MCF 10A (cell line): ENCODE measurements at regions not wholly inside any gene's neighbourhood (a gene's known extent, or its start where the extent isn't known, plus 50 kb on each side); places are given as distances from the start of the nearest gene placed in this dataset.

Source experiments
- BruUV-seq: library from RNA; stranded (reverse); fragments of 400-500 nt; replicated peaks from 2 replicates; lab custom pipeline; 2021; lab: Mats Ljungman, UMichigan
- CTCF ChIA-PET: fragments of 300-600 bp; sonication (Branson Sonifier 250); formaldehyde crosslinking; extraction: SDS; loops from one replicate; lab custom pipeline; 2021; ENCODE audit warnings: antibody characterized with exemption, inconsistent platforms; lab: Yijun Ruan, JAX
- POLR2A ChIA-PET: fragments of 300-600, 350-650 bp; sonication (Branson Sonifier 250); formaldehyde crosslinking; extraction: SDS; loops from one replicate; lab custom pipeline; 2020; ENCODE audit warnings: antibody characterized with exemption, inconsistent platforms; lab: Yijun Ruan, JAX
- DNase-seq: peaks from one replicate; pipeline ENCODE4 v3.0.0-alpha.2; 2018; ENCODE audit not compliant: unreplicated experiment
- H3K27ac Mint-ChIP-seq: one replicate; pipeline ENCODE4 v1.8.0; 2022; ENCODE audit warnings: mild to moderate bottlenecking, low read depth, mixed read lengths; ENCODE audit not compliant: unreplicated experiment
- H3K27me3 Mint-ChIP-seq: one replicate; pipeline ENCODE4 v1.8.0; 2022; ENCODE audit warnings: mixed read lengths; ENCODE audit not compliant: insufficient read depth, unreplicated experiment
- H3K36me3 Mint-ChIP-seq: one replicate; pipeline ENCODE4 v1.8.0; 2022; ENCODE audit warnings: mild to moderate bottlenecking, moderate library complexity, mixed read lengths; ENCODE audit not compliant: insufficient read depth, unreplicated experiment
- H3K4me1 Mint-ChIP-seq: one replicate; pipeline ENCODE4 v1.8.0; 2022; ENCODE audit warnings: mixed read lengths; ENCODE audit not compliant: insufficient read depth, unreplicated experiment
- H3K4me3 Mint-ChIP-seq: one replicate; pipeline ENCODE4 v1.8.0; 2022; ENCODE audit warnings: mild to moderate bottlenecking, moderate library complexity, mixed read lengths; ENCODE audit not compliant: unreplicated experiment
- H3K9me3 Mint-ChIP-seq: one replicate; pipeline ENCODE4 v1.8.0; 2022; ENCODE audit warnings: mixed read lengths; ENCODE audit not compliant: unreplicated experiment
- CTCF ChIP-seq: fragments of 200-600 bp; IDR thresholded peaks from one replicate; pipeline ENCODE4 v1.8.0; 2022; ENCODE audit warnings: antibody characterized with exemption, mild to moderate bottlenecking; ENCODE audit not compliant: unreplicated experiment
- intact Hi-C: fragments of 100-400 bp; cut with micrococcal nuclease; formaldehyde crosslinking; loops from 2 replicates; pipeline ENCODE4 v1.14.1; 2022

DNA sequence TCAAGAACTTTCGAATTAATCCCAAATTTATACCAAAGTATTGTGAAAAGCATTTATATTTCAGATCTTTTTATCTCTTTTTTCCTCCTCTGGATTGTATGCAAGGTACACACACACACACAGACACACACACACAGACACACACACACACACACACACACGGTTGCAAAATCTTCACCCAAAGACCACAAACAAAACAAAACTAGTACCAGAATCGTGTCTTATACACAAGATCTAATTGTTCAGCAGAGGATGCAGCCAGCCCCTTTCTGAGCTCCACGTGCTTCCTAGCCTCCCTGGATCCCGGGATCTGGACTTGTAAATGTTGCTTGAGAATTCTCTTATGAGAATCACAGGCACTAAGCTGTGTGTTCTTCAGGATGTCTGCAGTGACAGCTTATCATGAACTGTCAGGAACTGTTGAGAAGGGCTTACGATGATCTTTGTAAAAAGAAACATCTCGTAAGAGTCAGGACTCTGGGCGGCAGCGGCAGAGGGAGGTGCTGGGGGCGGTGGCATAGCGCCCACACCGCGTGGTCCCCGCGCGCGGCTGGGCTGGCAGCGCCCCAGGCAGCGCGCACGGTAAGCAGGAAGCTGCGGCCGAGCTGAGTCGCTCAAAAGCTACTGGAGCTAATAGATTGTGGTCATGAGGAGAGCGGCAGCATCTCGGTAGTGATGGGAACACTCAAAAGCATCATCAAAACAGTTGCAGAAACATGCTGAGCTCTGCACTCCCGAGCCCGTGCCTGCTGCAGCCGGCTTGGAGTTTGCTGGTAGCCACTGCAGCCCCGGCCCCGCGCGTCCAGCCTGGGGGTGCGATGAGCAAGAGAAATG is 277.6 kb downstream of the GATA3 start:
- H3K4me3 Mint-ChIP-seq = peak overlapping the region; percentile 66
- CTCF ChIA-PET = no interaction called here
- H3K4me1 Mint-ChIP-seq = peaks cover 7% of the 10 kb centered on the region
- POLR2A ChIA-PET = interaction anchor here (0.6 to 1.3 kb wide), 4 partner anchors 29 to 481 kb away, joined by 3 read pairs; no protein-coding TSS in a partner anchor
- peaks cover 6% of the 10 kb centered on the region for H3K36me3 Mint-ChIP-seq
- no peaks in the 10 kb centered on the region for H3K9me3 Mint-ChIP-seq
- no peak overlapping the region for H3K27ac Mint-ChIP-seq
- no peak for TF ChIP-seq CTCF
- DNase-seq = peak; percentile 48
- intact Hi-C loops = loop anchor here (5.0 kb wide), 1 partner anchor 275 kb away; no protein-coding TSS in a partner anchor
- no peaks in the 10 kb centered on the region for H3K27me3 Mint-ChIP-seq
- no TSS peak for BruUV-seq

GRCh38 chr10:8332730-8333111 is 278.2 kb downstream of the GATA3 start:
- peaks cover 6% of the 10 kb centered on the region for H3K36me3 Mint-ChIP-seq
- intact Hi-C loops = loop anchor here (5.0 kb wide), 1 partner anchor 275 kb away; no protein-coding TSS in a partner anchor
- no peaks in the 10 kb centered on the region for H3K27me3 Mint-ChIP-seq
- ChIA-PET POLR2A (interaction anchor here (1.3 kb wide), 1 partner anchor 276 kb away, joined by 3 read pairs; no protein-coding TSS in a partner anchor), CTCF (no interaction called here)
- H3K9me3 Mint-ChIP-seq = no peaks in the 10 kb centered on the region
- no peak for DNase-seq
- BruUV-seq = no TSS peak
- H3K4me3 Mint-ChIP-seq = peak overlapping the region; percentile 66
- peaks cover 7% of the 10 kb centered on the region for H3K4me1 Mint-ChIP-seq
- no peak overlapping the region for H3K27ac Mint-ChIP-seq
- TF ChIP-seq CTCF = no peak

GRCh38 chr10:8334631-8335030 is 280.1 kb downstream of the GATA3 start:
- POLR2A ChIA-PET = no interaction called here
- no peak for TF ChIP-seq CTCF
- Mint-ChIP-seq H3K27ac (no peak overlapping the region), H3K27me3 (no peaks in the 10 kb centered on the region), H3K4me3 (no peak overlapping the region), H3K4me1 (peaks cover 7% of the 10 kb centered on the region), H3K9me3 (no peaks in the 10 kb centered on the region), H3K36me3 (peaks cover 6% of the 10 kb centered on the region)
- intact Hi-C loops = loop anchor here (5.0 kb wide), 1 partner anchor 277 kb away; no protein-coding TSS in a partner anchor
- DNase-seq = no peak
- no TSS peak for BruUV-seq
- CTCF ChIA-PET = interaction anchor here (0.7 kb wide), 1 partner anchor 385 kb away, joined by 3 read pairs; no protein-coding TSS in a partner anchor

- H3K36me3 Mint-ChIP-seq = peaks cover 5% of the 10 kb centered on the region
- no peaks in the 10 kb centered on the region for H3K9me3 Mint-ChIP-seq
- ChIA-PET POLR2A (no interaction called here), CTCF (interaction anchor here (0.7 kb wide), 1 partner anchor 397 kb away, joined by 4 read pairs; no protein-coding TSS in a partner anchor)
- BruUV-seq = no TSS peak
- no peak for TF ChIP-seq CTCF
- H3K4me1 Mint-ChIP-seq = peaks cover 7% of the 10 kb centered on the region
- no peak for DNase-seq
- no peaks in the 10 kb centered on the region for H3K27me3 Mint-ChIP-seq
- H3K4me3 Mint-ChIP-seq = no peak overlapping the region
- no peak overlapping the region for H3K27ac Mint-ChIP-seq
- intact Hi-C loops = no loop called here
Measured at GRCh38 chr10:8336629-8337331, 282.3 kb downstream of the GATA3 start.
